Astrocyte (in vitro differentiated cells and primary cell): ENCODE measurements at regions not wholly inside any gene's neighbourhood (a gene's known extent, or its start where the extent isn't known, plus 50 kb on each side); places are given as distances from the start of the nearest gene placed in this dataset.

Experiments
- DNase-seq: peaks from one replicate; pipeline ENCODE4 v3.0.0-alpha.2; 2010; ENCODE audit warnings: low read depth
- FAIRE-seq: peaks from 2 replicates; lab custom pipeline; 2011; peaks lifted over from hg19 to GRCh38; lab: Jason Lieb, UNC
- H2AFZ ChIP-seq: 2 replicates; pipeline ENCODE4 v1.6.0; 2012; ENCODE audit warnings: low read depth, low read length, inconsistent platforms
- H3K27ac ChIP-seq: 2 replicates; pipeline ENCODE4 v1.5.1; 2011; ENCODE audit warnings: low read depth, low read length, inconsistent platforms
- H3K27me3 ChIP-seq: 2 replicates; pipeline ENCODE4 v1.6.0; 2011; ENCODE audit warnings: low read length, inconsistent platforms; ENCODE audit not compliant: insufficient read depth
- H3K36me3 ChIP-seq: 2 replicates; pipeline ENCODE4 v1.5.1; 2011; ENCODE audit warnings: low read length, inconsistent platforms; ENCODE audit not compliant: insufficient read depth
- H3K4me1 ChIP-seq: 2 replicates; pipeline ENCODE4 v1.5.1; 2011; ENCODE audit warnings: low read length, inconsistent platforms; ENCODE audit not compliant: insufficient read depth
- H3K4me2 ChIP-seq: 2 replicates; pipeline ENCODE4 v1.6.0; 2012; ENCODE audit warnings: low read length, inconsistent platforms
- H3K4me3 ChIP-seq: 2 replicates; pipeline ENCODE4 v1.5.1; 2011; ENCODE audit warnings: low read depth, mild to moderate bottlenecking, low read length, inconsistent platforms; ENCODE audit not compliant: insufficient read depth
- H3K79me2 ChIP-seq: 2 replicates; pipeline ENCODE4 v1.6.0; 2012; ENCODE audit warnings: mild to moderate bottlenecking, low read length, inconsistent platforms; ENCODE audit not compliant: insufficient read depth
- H3K9ac ChIP-seq: 2 replicates; pipeline ENCODE4 v1.6.0; 2012; ENCODE audit warnings: mild to moderate bottlenecking, low read length, inconsistent platforms
- H3K9me3 ChIP-seq: 2 replicates; pipeline ENCODE4 v1.5.1; 2012; ENCODE audit warnings: low read depth, mild to moderate bottlenecking, low read length, inconsistent platforms; ENCODE audit not compliant: insufficient read depth
- H4K20me1 ChIP-seq: 2 replicates; pipeline ENCODE4 v1.6.0; 2012; ENCODE audit warnings: low read length, inconsistent platforms; ENCODE audit not compliant: insufficient read depth
- H3K27ac Mint-ChIP-seq: one replicate; pipeline ENCODE4 v1.8.0; 2021; ENCODE audit warnings: mild to moderate bottlenecking, mixed read lengths; ENCODE audit not compliant: unreplicated experiment
- H3K27me3 Mint-ChIP-seq: one replicate; pipeline ENCODE4 v1.8.0; 2021; ENCODE audit warnings: low read depth, mixed read lengths; ENCODE audit not compliant: unreplicated experiment
- H3K36me3 Mint-ChIP-seq: one replicate; pipeline ENCODE4 v1.8.0; 2021; ENCODE audit warnings: low read depth, mixed read lengths; ENCODE audit not compliant: unreplicated experiment
- H3K4me1 Mint-ChIP-seq: one replicate; pipeline ENCODE4 v1.8.0; 2021; ENCODE audit warnings: low read depth, mixed read lengths; ENCODE audit not compliant: unreplicated experiment
- H3K4me3 Mint-ChIP-seq: one replicate; pipeline ENCODE4 v1.8.0; 2021; ENCODE audit warnings: mild to moderate bottlenecking, moderate library complexity, mixed read lengths; ENCODE audit not compliant: unreplicated experiment
- H3K9me3 Mint-ChIP-seq: one replicate; pipeline ENCODE4 v1.8.0; 2021; ENCODE audit warnings: mild to moderate bottlenecking, mixed read lengths; ENCODE audit not compliant: unreplicated experiment
- CTCF ChIP-seq: IDR thresholded peaks from 2 replicates; pipeline ENCODE4 v1.5.1; 2011; ENCODE audit warnings: low read depth, mild to moderate bottlenecking, inconsistent platforms, low read length, moderate library complexity; ENCODE audit not compliant: insufficient read depth
- EZH2 ChIP-seq: IDR thresholded peaks from 2 replicates; pipeline ENCODE4 v1.6.1; 2012; ENCODE audit warnings: mild to moderate bottlenecking, low read length, inconsistent platforms; ENCODE audit not compliant: insufficient read depth

- H3K9me3 Mint-ChIP-seq: peaks cover 4% of the 10 kb centered on the region
Measured at GRCh38 chr17:33398386-33398785, 105.3 kb upstream of the ASIC2 start.

GRCh38 chr17:33401249-33401648, 108.2 kb upstream of the ASIC2 start:
- Mint-ChIP-seq H3K9me3 (peaks cover 4% of the 10 kb centered on the region), H3K36me3 (no peaks in the 10 kb centered on the region)
- no peak for FAIRE-seq

More at GRCh38 chr17:33398386-33398785, 105.3 kb upstream of the ASIC2 start:
- H3K27me3 ChIP-seq: no peaks in the 10 kb centered on the region
- no peak overlapping the region for H3K4me3 Mint-ChIP-seq
- no peaks in the 10 kb centered on the region for H3K36me3 Mint-ChIP-seq
- DNase-seq (no peak), FAIRE-seq (no peak)
- H3K4me2 ChIP-seq: no peak overlapping the region
- no peaks in the 10 kb centered on the region for H3K4me1 ChIP-seq
- TF ChIP-seq EZH2: no peak
- no peak for TF ChIP-seq CTCF
- peaks cover 54% of the 10 kb centered on the region for H3K27me3 Mint-ChIP-seq
- H3K79me2 ChIP-seq: no peaks in the 10 kb centered on the region
- no peak overlapping the region for H3K27ac Mint-ChIP-seq
- H3K27ac ChIP-seq: no peak overlapping the region
- H3K9me3 ChIP-seq: peaks cover 2% of the 10 kb centered on the region
- no peak overlapping the region for H3K4me3 ChIP-seq
- no peaks in the 10 kb centered on the region for H3K4me1 Mint-ChIP-seq
- no peaks in the 10 kb centered on the region for H3K36me3 ChIP-seq
- H2AFZ ChIP-seq: no peak overlapping the region
- H4K20me1 ChIP-seq: no peaks in the 10 kb centered on the region
- H3K9ac ChIP-seq: no peak overlapping the region

More at GRCh38 chr17:33401249-33401648, 108.2 kb upstream of the ASIC2 start:
- no peak overlapping the region for H3K4me2 ChIP-seq
- H3K27ac ChIP-seq: no peak overlapping the region
- peaks cover 2% of the 10 kb centered on the region for H3K9me3 ChIP-seq
- H3K4me3 ChIP-seq: no peak overlapping the region
- no peak overlapping the region for H2AFZ ChIP-seq
- Mint-ChIP-seq H3K4me3 (no peak overlapping the region), H3K27ac (no peak overlapping the region), H3K4me1 (no peaks in the 10 kb centered on the region), H3K27me3 (peaks cover 35% of the 10 kb centered on the region)
- TF ChIP-seq EZH2: no peak
- no peak for TF ChIP-seq CTCF
- no peaks in the 10 kb centered on the region for H4K20me1 ChIP-seq
- DNase-seq: no peak
- H3K9ac ChIP-seq: no peak overlapping the region
- no peaks in the 10 kb centered on the region for H3K79me2 ChIP-seq
- H3K36me3 ChIP-seq: no peaks in the 10 kb centered on the region
- no peaks in the 10 kb centered on the region for H3K4me1 ChIP-seq
- no peaks in the 10 kb centered on the region for H3K27me3 ChIP-seq
